DND-41 (cell line): ENCODE measurements at regions not wholly inside any gene's neighbourhood (a gene's known extent, or its start where the extent isn't known, plus 50 kb on each side); places are given as distances from the start of the nearest gene placed in this dataset.

Experiments
- ATAC-seq: fragments of 200-7000 bp; cut with Tn5 transposase; 3 replicates; pipeline ENCODE4 v1.9.1; 2021; ENCODE audit warnings: low read depth; ENCODE audit not compliant: insufficient read depth
- DNase-seq: peaks from one replicate; pipeline ENCODE4 v3.0.0-alpha.2; 2020
- H2AFZ ChIP-seq: 2 replicates; pipeline ENCODE4 v1.6.0; 2012; ENCODE audit warnings: low read depth, low read length
- H3K27ac ChIP-seq: 2 replicates; pipeline ENCODE4 v1.5.1; 2012; ENCODE audit warnings: low read length, inconsistent platforms
- H3K27me3 ChIP-seq: fragments of 200-600 bp; sonication (generic); 2 replicates; pipeline ENCODE4 v1.6.0; 2012; ENCODE audit warnings: low read length, mild to moderate bottlenecking, inconsistent platforms; ENCODE audit not compliant: insufficient read depth, poor library complexity
- H3K36me3 ChIP-seq: 2 replicates; pipeline ENCODE4 v1.5.1; 2012; ENCODE audit warnings: low read length, inconsistent platforms; ENCODE audit not compliant: insufficient read depth
- H3K4me1 ChIP-seq: 2 replicates; pipeline ENCODE4 v1.5.1; 2012; ENCODE audit warnings: mild to moderate bottlenecking, low read length; ENCODE audit not compliant: insufficient read depth
- H3K4me2 ChIP-seq: 2 replicates; pipeline ENCODE4 v1.6.0; 2012; ENCODE audit warnings: mild to moderate bottlenecking, moderate library complexity, low read length, inconsistent platforms; ENCODE audit not compliant: insufficient read depth
- H3K4me3 ChIP-seq, 2 experiments: fragments of 200-600 bp in 1 of 2; shearing (Covaris generic) in 1 of 2; 2 replicates each; pipeline ENCODE4 v1.5.1; 2012 to 2016; ENCODE audit warnings: inconsistent platforms in 2 of 2, low read length in 2 of 2, mild to moderate bottlenecking in 2 of 2, low read depth in 1 of 2, moderate library complexity in 1 of 2
- H3K79me2 ChIP-seq: 2 replicates; pipeline ENCODE4 v1.6.0; 2012; ENCODE audit warnings: low read length, inconsistent platforms; ENCODE audit not compliant: insufficient read depth
- H3K9ac ChIP-seq: 2 replicates; pipeline ENCODE4 v1.6.0; 2012; ENCODE audit warnings: low read depth, mild to moderate bottlenecking, inconsistent platforms, low read length, moderate library complexity
- H3K9me3 ChIP-seq: 2 replicates; pipeline ENCODE4 v1.5.1; 2012; ENCODE audit warnings: low read length, moderate library complexity, mild to moderate bottlenecking, inconsistent platforms; ENCODE audit not compliant: insufficient read depth, severe bottlenecking
- H4K20me1 ChIP-seq: 2 replicates; pipeline ENCODE4 v1.6.0; 2012; ENCODE audit warnings: low read length; ENCODE audit not compliant: insufficient read depth
- CTCF ChIP-seq: IDR thresholded peaks from 2 replicates; pipeline ENCODE4 v1.5.1; 2012; ENCODE audit warnings: borderline replicate concordance, low read length, moderate library complexity, mild to moderate bottlenecking; ENCODE audit not compliant: poor library complexity, severe bottlenecking; ENCODE audit errors: extremely low read depth
- EZH2 ChIP-seq: IDR thresholded peaks from 3 replicates; pipeline ENCODE4 v1.6.1; 2012; ENCODE audit warnings: borderline replicate concordance, low read depth, mild to moderate bottlenecking, moderate library complexity, low read length, inconsistent platforms; ENCODE audit not compliant: severe bottlenecking

- no peaks in the 10 kb centered on the region for H3K4me1 ChIP-seq
- no peak overlapping the region for H3K9ac ChIP-seq
- no peak overlapping the region for H3K4me3 ChIP-seq
- no peak for TF ChIP-seq EZH2
- TF ChIP-seq CTCF, result no peak
- H3K27me3 ChIP-seq, result no peaks in the 10 kb centered on the region
- no peaks in the 10 kb centered on the region for H3K9me3 ChIP-seq
- H4K20me1 ChIP-seq, result no peaks in the 10 kb centered on the region
- ATAC-seq, result no peak
- H3K4me2 ChIP-seq, result no peak overlapping the region
- DNase-seq, result no peak
- H3K36me3 ChIP-seq, result no peaks in the 10 kb centered on the region
- no peaks in the 10 kb centered on the region for H3K79me2 ChIP-seq
- H3K27ac ChIP-seq, result no peak overlapping the region
- H2AFZ ChIP-seq, result no peak overlapping the region
These were observed 180.6 kb upstream of the IER5L start for GRCh38 chr9:129358621-129359154.

GRCh38 chr9:129357773-129358245 is 179.7 kb upstream of the IER5L start:
- no peaks in the 10 kb centered on the region for H3K79me2 ChIP-seq
- no peaks in the 10 kb centered on the region for H3K9me3 ChIP-seq
- H3K4me3 ChIP-seq, result no peak overlapping the region
- no peaks in the 10 kb centered on the region for H3K27me3 ChIP-seq
- TF ChIP-seq CTCF, result no peak
- TF ChIP-seq EZH2, result no peak
- H3K9ac ChIP-seq, result no peak overlapping the region
- DNase-seq (no peak), ATAC-seq (no peak)
- no peak overlapping the region for H3K27ac ChIP-seq
- no peak overlapping the region for H2AFZ ChIP-seq
- no peak overlapping the region for H3K4me2 ChIP-seq
- no peaks in the 10 kb centered on the region for H3K36me3 ChIP-seq
- no peaks in the 10 kb centered on the region for H4K20me1 ChIP-seq
- no peaks in the 10 kb centered on the region for H3K4me1 ChIP-seq

- H3K9ac ChIP-seq, result no peak overlapping the region
- H2AFZ ChIP-seq, result no peak overlapping the region
- no peaks in the 10 kb centered on the region for H4K20me1 ChIP-seq
- no peak for DNase-seq
- H3K9me3 ChIP-seq, result no peaks in the 10 kb centered on the region
- ATAC-seq, result no peak
- no peak overlapping the region for H3K4me3 ChIP-seq
- H3K27ac ChIP-seq, result no peak overlapping the region
- H3K4me1 ChIP-seq, result no peaks in the 10 kb centered on the region
- no peaks in the 10 kb centered on the region for H3K79me2 ChIP-seq
- no peaks in the 10 kb centered on the region for H3K27me3 ChIP-seq
- no peak overlapping the region for H3K4me2 ChIP-seq
- no peaks in the 10 kb centered on the region for H3K36me3 ChIP-seq
- TF ChIP-seq EZH2 (no peak), CTCF (no peak)
These were observed 179.1 kb upstream of the IER5L start for GRCh38 chr9:129356871-129357772.
